Gastrocnemius medialis (tissue), 4 donors: ENCODE measurements at regions not wholly inside any gene's neighbourhood (a gene's known extent, or its start where the extent isn't known, plus 50 kb on each side); places are given as distances from the start of the nearest gene placed in this dataset.
"Not testable (repeated sequence)": the region's sequence is repeated elsewhere in the genome, so short reads cannot be mapped to it uniquely, and the experiment has no call there.

Experiments
- ATAC-seq, 2 donors: fragments of 150-250 bp; one replicate each; pipeline ENCODE4 v1.9.1; 2016
- DNase-seq, 2 donors: peaks; one replicate each; pipeline ENCODE4 v3.0.0-alpha.2; 2019
- H3K27ac ChIP-seq, 4 donors: fragments of 200-600 bp; sonication (generic); 1 replicate in 1 of 4; 2 replicates in 3 of 4; pipeline ENCODE4 v1.5.1; 2016 to 2018; ENCODE audit warnings: mild to moderate bottlenecking in 2 of 4, moderate library complexity in 1 of 4
- H3K27me3 ChIP-seq, 3 donors: fragments of 200-600 bp; sonication (generic) in 2 of 3; 1 replicate in 1 of 3; 2 replicates in 2 of 3; pipeline versions ENCODE4 v1.5.1 to v1.6.0; 2016 to 2019; ENCODE audit warnings: mild to moderate bottlenecking in 1 of 3, moderate library complexity in 1 of 3
- H3K36me3 ChIP-seq, 2 donors: fragments of 200-600 bp; sonication (generic) in 1 of 2; one replicate each; pipeline ENCODE4 v1.5.1; 2017 to 2018
- H3K4me1 ChIP-seq, 2 donors: fragments of 200-600 bp; sonication (generic) in 1 of 2; one replicate each; pipeline ENCODE4 v1.5.1; 2016 to 2017; ENCODE audit warnings: mild to moderate bottlenecking in 2 of 2
- H3K4me3 ChIP-seq, 4 donors: fragments of 200-600 bp; sonication (generic) in 3 of 4; 1 replicate in 1 of 4; 2 replicates in 3 of 4; pipeline ENCODE4 v1.5.1; 2016 to 2019; ENCODE audit warnings: mild to moderate bottlenecking in 2 of 4
- H3K9me3 ChIP-seq, 3 donors: fragments of 200-600 bp; sonication (generic) in 2 of 3; 1 replicate in 1 of 3; 2 replicates in 2 of 3; pipeline ENCODE4 v1.5.1; 2016 to 2019
- POLR2A ChIP-seq, 2 donors: fragments of 450-650 bp; IDR thresholded peaks; one replicate each; pipeline ENCODE4 v1.6.1; 2017; ENCODE audit warnings: antibody characterized with exemption in 2 of 2, mild to moderate bottlenecking in 2 of 2, moderate library complexity in 2 of 2
- in situ Hi-C, 4 donors: fragments of 200-750 bp; cut with MboI; loops; one replicate each; pipeline versions ENCODE4 v1.15.0 to v1.8.0; 2017; ENCODE audit warnings: low sequenced_read_pairs in 4 of 4
- intact Hi-C: fragments of 100-400 bp; cut with DNase I; formaldehyde crosslinking; loops from one replicate; pipeline ENCODE4 v1.15.1; 2023; ENCODE audit warnings: low total_unique reads
- TF ChIP-seq, protein P1 (sequence below), 5 experiments: fragments of 450-650 bp in 3 of 5; fragments of 200-600 bp in 2 of 5; sonication (generic) in 2 of 5; IDR thresholded peaks in 4 of 5; conservative IDR thresholded peaks in 1 of 5; 1 replicate in 4 of 5; 2 replicates in 1 of 5; pipeline ENCODE4 v1.5.1; 2016 to 2019; ENCODE audit warnings: antibody characterized with exemption in 5 of 5, mild to moderate bottlenecking in 3 of 5, moderate library complexity in 3 of 5

DNA sequence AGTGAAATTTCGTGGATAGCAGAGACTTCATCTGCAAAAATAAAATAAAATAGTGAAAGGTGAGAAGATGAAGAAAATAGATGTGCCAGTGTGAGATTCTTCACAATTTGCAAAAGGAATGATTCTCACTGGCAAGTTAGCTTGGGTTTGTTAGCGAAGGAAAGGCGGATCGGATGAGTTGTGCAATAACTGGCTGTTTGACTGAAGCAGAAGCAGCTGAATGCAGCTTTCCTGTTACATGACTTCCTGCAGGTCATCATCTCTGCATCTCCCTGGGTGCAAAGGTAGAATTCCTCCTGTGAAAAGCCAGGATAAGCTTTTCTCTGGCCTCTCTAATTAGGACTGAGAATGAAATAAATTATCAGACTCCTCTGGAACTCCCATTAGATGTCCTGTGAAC lies 263.1 kb upstream of the CHRM3 start:
- no peaks in the 10 kb centered on the region for H3K36me3 ChIP-seq
- no peak for ATAC-seq

DNA sequence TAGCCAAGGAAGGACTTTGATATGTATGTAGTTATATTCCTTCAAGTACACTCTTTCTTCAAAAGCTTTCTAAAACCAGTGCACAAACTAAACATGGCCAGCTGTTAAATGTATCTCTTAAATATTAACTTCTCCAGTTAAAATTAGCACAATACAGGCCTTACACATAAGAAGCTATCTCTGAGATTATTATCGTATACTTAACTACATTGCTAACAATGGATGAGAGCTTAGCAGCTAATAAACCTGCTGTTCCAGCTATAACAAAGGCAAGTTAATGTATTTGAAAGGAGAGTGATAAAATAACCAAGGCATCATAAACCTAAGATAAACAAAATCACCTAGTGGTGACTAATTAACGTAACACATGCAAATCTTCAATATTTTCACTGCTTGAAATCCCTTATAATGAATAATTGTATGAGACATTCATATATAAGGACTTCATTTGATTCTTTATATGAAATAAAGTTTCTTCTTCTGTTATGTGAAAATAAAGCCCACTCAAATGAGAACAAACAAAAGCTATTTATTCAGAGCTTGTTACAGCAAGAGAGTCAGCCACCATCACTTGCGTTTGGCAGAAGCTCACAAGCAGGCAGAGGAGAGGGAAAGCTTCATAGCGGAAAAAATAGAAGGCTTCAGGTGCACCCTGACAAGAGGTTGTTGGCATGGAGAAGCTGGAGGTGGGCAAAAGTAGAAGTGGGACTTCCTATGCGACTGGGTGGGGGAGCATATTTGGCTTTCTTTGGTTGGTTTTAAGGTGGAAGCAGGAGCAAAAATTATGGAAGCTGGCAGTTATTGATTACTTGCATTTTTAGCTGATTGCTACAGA lies 274.1 kb upstream of the CHRM3 start:
- ATAC-seq = no peak
- intact Hi-C loops = no loop called here
- TF ChIP-seq, protein P1, sequence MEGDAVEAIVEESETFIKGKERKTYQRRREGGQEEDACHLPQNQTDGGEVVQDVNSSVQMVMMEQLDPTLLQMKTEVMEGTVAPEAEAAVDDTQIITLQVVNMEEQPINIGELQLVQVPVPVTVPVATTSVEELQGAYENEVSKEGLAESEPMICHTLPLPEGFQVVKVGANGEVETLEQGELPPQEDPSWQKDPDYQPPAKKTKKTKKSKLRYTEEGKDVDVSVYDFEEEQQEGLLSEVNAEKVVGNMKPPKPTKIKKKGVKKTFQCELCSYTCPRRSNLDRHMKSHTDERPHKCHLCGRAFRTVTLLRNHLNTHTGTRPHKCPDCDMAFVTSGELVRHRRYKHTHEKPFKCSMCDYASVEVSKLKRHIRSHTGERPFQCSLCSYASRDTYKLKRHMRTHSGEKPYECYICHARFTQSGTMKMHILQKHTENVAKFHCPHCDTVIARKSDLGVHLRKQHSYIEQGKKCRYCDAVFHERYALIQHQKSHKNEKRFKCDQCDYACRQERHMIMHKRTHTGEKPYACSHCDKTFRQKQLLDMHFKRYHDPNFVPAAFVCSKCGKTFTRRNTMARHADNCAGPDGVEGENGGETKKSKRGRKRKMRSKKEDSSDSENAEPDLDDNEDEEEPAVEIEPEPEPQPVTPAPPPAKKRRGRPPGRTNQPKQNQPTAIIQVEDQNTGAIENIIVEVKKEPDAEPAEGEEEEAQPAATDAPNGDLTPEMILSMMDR (IDR thresholded peaks at IDR 0.05 in 4 of 5, conservative IDR thresholded peaks at IDR 0.05 in 1 of 5) = no peak
- no peak for TF ChIP-seq POLR2A (IDR thresholded peaks at IDR 0.05)
- DNase-seq = no peak
- H3K4me1 ChIP-seq = no peaks in the 10 kb centered on the region
- H3K27ac ChIP-seq = no peak overlapping the region
- no peaks in the 10 kb centered on the region for H3K36me3 ChIP-seq
- H3K9me3 ChIP-seq = no peaks in the 10 kb centered on the region
- no peak overlapping the region for H3K4me3 ChIP-seq
- no peaks in the 10 kb centered on the region for H3K27me3 ChIP-seq
- in situ Hi-C loops = no loop called here

More for the DNA sequence above, 263.1 kb upstream of the CHRM3 start:
- no peaks in the 10 kb centered on the region for H3K4me1 ChIP-seq
- no peak overlapping the region for H3K4me3 ChIP-seq
- no peaks in the 10 kb centered on the region for H3K27me3 ChIP-seq
- TF ChIP-seq, protein P1 (IDR thresholded peaks at IDR 0.05 in 4 of 5, conservative IDR thresholded peaks at IDR 0.05 in 1 of 5) = no peak
- TF ChIP-seq POLR2A (IDR thresholded peaks at IDR 0.05) = no peak
- intact Hi-C loops (no loop called here), in situ Hi-C loops (no loop called here)
- no peaks in the 10 kb centered on the region for H3K9me3 ChIP-seq
- no peak for DNase-seq
- H3K27ac ChIP-seq = no peak overlapping the region

DNA sequence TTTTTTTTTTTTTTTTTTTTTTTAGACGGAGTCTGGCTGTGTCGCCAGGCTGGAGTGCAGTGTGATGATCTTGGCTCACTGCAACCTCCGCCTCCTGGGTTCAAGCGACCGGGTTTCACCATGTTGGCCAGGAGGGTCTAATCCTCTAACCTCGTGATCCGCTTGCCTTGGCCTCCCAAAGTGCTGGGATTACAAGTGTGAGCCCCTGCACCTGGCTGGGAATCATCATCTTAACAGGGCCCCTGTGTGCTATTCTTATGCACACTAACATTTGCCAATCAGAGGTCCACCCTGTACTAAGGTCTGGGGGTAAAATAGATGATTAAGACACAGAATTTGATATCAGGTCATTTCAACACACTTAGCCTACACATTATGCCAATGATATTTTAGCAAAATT lies 278.7 kb upstream of the CHRM3 start:
- DNase-seq = no peak
- Histone ChIP-seq H3K27me3 (no peaks in the 10 kb centered on the region), H3K4me1 (no peaks in the 10 kb centered on the region), H3K9me3 (no peaks in the 10 kb centered on the region), H3K27ac (no peak overlapping the region), H3K36me3 (no peaks in the 10 kb centered on the region), H3K4me3 (no peak overlapping the region)
- no peak for ATAC-seq
- intact Hi-C loops = no loop called here
- TF ChIP-seq, protein P1 (IDR thresholded peaks at IDR 0.05 in 4 of 5, conservative IDR thresholded peaks at IDR 0.05 in 1 of 5) = no peak
- in situ Hi-C loops = no loop called here

DNA sequence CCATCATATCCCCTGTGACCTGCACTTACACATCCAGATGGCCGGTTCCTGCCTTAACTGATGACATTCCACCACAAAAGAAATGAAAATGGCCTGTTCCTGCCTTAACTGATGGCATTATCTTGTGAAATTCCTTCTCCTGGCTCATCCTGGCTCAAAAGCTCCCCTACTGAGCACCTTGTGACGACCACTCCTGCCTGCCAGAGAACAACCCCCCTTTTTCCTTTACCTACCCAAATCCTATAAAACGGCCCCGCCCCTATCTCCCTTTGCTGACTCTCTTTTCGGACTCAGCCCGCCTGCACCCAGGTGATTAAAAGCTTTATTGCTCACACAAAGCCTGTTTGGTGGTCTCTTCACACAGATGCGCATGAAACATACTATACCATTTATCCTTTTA lies 279.7 kb upstream of the CHRM3 start:
- in situ Hi-C loops, H3K4me3 ChIP-seq, ATAC-seq, intact Hi-C loops, H3K27me3 ChIP-seq, DNase-seq, H3K9me3 ChIP-seq, H3K27ac ChIP-seq, H3K36me3 ChIP-seq, H3K4me1 ChIP-seq: not testable (repeated sequence)

DNA sequence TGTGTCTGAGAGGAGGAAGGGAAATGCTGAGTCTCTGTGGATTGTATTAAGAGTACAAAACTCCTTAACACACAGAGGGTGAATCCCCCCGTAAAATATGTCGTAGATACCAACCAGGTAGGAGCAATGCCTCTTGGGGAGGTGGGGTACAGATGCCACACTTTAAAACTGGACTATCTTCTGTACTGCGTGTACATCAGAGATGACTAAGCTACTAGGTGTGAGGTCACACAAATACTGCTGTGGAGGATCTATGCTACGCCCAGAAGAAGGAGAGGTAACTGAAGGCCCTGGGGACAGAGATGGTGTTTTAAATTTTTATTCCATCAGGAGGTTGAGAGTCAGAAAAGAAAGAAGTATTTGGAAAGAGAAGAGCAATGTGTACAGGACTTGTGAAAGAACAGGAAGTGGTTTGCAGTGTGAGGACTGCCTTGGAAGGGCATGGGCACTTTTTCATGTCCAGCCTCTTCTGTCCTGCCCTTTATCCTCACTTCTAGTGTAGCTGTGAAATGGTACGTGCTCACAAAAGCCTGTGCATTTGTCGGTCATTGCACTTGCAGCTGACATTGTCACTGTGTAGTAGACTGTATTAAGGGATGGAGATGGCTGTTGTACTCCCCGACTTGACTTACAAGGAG lies 287.8 kb upstream of the CHRM3 start:
- intact Hi-C loops = no loop called here
- no peak for TF ChIP-seq POLR2A (IDR thresholded peaks at IDR 0.05)
- TF ChIP-seq, protein P1 (IDR thresholded peaks at IDR 0.05 in 4 of 5, conservative IDR thresholded peaks at IDR 0.05 in 1 of 5) = no peak
- in situ Hi-C loops = no loop called here
- Histone ChIP-seq H3K9me3 (no peaks in the 10 kb centered on the region), H3K27ac (no peak overlapping the region), H3K4me3 (no peak overlapping the region), H3K36me3 (no peaks in the 10 kb centered on the region), H3K4me1 (no peaks in the 10 kb centered on the region), H3K27me3 (no peaks in the 10 kb centered on the region)
- ATAC-seq (no peak), DNase-seq (no peak)
